B cell (primary cell): ENCODE measurements at regions not wholly inside any gene's neighbourhood (a gene's known extent, or its start where the extent isn't known, plus 50 kb on each side); places are given as distances from the start of the nearest gene placed in this dataset.

ENCODE experiments used
- ATAC-seq: fragments of 200-7000 bp; cut with Tn5 transposase; one replicate; pipeline ENCODE4 v1.10.0; 2021; ENCODE audit warnings: low read depth, mild to moderate bottlenecking, moderate number of reproducible peaks, moderate library complexity
- CTCF ChIA-PET: fragments of 350-600 bp; sonication (Branson Sonifier 250); formaldehyde crosslinking; loops from one replicate; lab custom pipeline; 2021; ENCODE audit warnings: antibody characterized with exemption, inconsistent platforms; lab: Charles Lee
- POLR2A ChIA-PET: fragments of 350-600 bp; sonication (Branson Sonifier 250); formaldehyde crosslinking; loops from one replicate; lab custom pipeline; 2021; ENCODE audit warnings: antibody characterized with exemption; lab: Charles Lee
- DNase-seq: peaks from one replicate; pipeline ENCODE4 v3.0.0; 2013
- H2AFZ ChIP-seq: 2 replicates; pipeline ENCODE4 v1.6.1; 2012; ENCODE audit warnings: mild to moderate bottlenecking, low read depth, low read length; ENCODE audit not compliant: insufficient read depth, poor library complexity, severe bottlenecking
- H3K27ac ChIP-seq, 2 donors: 1 replicate in 1 of 2; 2 replicates in 1 of 2; pipeline ENCODE4 v1.5.1; 2012 to 2013; ENCODE audit warnings: low read length in 2 of 2, mild to moderate bottlenecking in 2 of 2, moderate library complexity in 1 of 2
- H3K27me3 ChIP-seq, 4 experiments: fragments of 200-600 bp in 1 of 4; sonication (generic) in 1 of 4; replicated peaks in 1 of 4; 1 replicate in 2 of 4; 2 replicates in 2 of 4; pipeline versions ENCODE4 v1.6.1 to v1.7.0; 2013 to 2016; ENCODE audit warnings: low read length in 3 of 4, mild to moderate bottlenecking in 2 of 4, mixed read lengths in 1 of 4, moderate library complexity in 1 of 4; ENCODE audit not compliant: insufficient read depth in 4 of 4, control insufficient read depth in 3 of 4; ENCODE audit errors: control extremely low read depth in 1 of 4
- H3K36me3 ChIP-seq, 2 experiments: replicated peaks in 1 of 2; 1 replicate in 1 of 2; 2 replicates in 1 of 2; pipeline versions ENCODE4 v1.6.1 to v1.7.1; 2013; ENCODE audit warnings: low read length in 1 of 2; ENCODE audit not compliant: insufficient read depth in 2 of 2, control insufficient read depth in 1 of 2; ENCODE audit errors: control extremely low read depth in 1 of 2, extremely low read depth in 1 of 2
- H3K4me1 ChIP-seq, 2 donors: fragments of 200-600 bp in 1 of 2; sonication (generic) in 1 of 2; 1 replicate in 1 of 2; 2 replicates in 1 of 2; pipeline versions ENCODE4 v1.5.1 to v1.6.1; 2013 to 2017; ENCODE audit warnings: low read length in 2 of 2; ENCODE audit not compliant: control insufficient read depth in 2 of 2, insufficient read depth in 2 of 2
- H3K4me2 ChIP-seq: replicated peaks from 2 replicates; pipeline ENCODE3; 2012; ENCODE audit warnings: mild to moderate bottlenecking, low read depth, low read length; ENCODE audit not compliant: poor library complexity, severe bottlenecking
- H3K4me3 ChIP-seq, 5 experiments: fragments of 200-600 bp in 1 of 5; sonication (generic) in 1 of 5; 1 replicate in 3 of 5; 2 replicates in 2 of 5; pipeline versions ENCODE4 v1.5.1 to v1.7.0; 2011 to 2016; ENCODE audit warnings: low read length in 4 of 5, mild to moderate bottlenecking in 4 of 5, low read depth in 2 of 5, control low read depth in 1 of 5, moderate library complexity in 1 of 5; ENCODE audit not compliant: insufficient read depth in 1 of 5; ENCODE audit errors: control extremely low read depth in 1 of 5, extremely low read depth in 1 of 5
- H3K79me2 ChIP-seq: fragments of 200-600 bp; sonication (generic); one replicate; pipeline ENCODE4 v1.6.0; 2016; ENCODE audit warnings: low read length; ENCODE audit not compliant: control insufficient read depth, insufficient read depth
- H3K9ac ChIP-seq: fragments of 200-600 bp; sonication (generic); 2 replicates; pipeline ENCODE4 v1.6.1; 2017; ENCODE audit warnings: mild to moderate bottlenecking, low read length, moderate library complexity
- H3K9me3 ChIP-seq, 3 donors: one replicate each; pipeline versions ENCODE4 v1.6.1 to v1.7.1; 2013; ENCODE audit warnings: low read length in 2 of 3; ENCODE audit not compliant: control insufficient read depth in 2 of 3, insufficient read depth in 1 of 3; ENCODE audit errors: control extremely low read depth in 1 of 3
- H4K20me1 ChIP-seq: 2 replicates; pipeline ENCODE4 v1.6.0; 2012; ENCODE audit warnings: mild to moderate bottlenecking, low read length; ENCODE audit not compliant: insufficient read depth, control insufficient read depth, poor library complexity, severe bottlenecking
- H3K27ac Mint-ChIP-seq: one replicate; pipeline ENCODE4 v1.8.0; 2021; ENCODE audit warnings: mixed read lengths
- H3K27me3 Mint-ChIP-seq: one replicate; pipeline ENCODE4 v1.8.0; 2021; ENCODE audit warnings: mixed read lengths
- H3K4me1 Mint-ChIP-seq: one replicate; pipeline ENCODE4 v1.8.0; 2021; ENCODE audit warnings: mixed read lengths
- H3K4me3 Mint-ChIP-seq: one replicate; pipeline ENCODE4 v1.8.0; 2021; ENCODE audit warnings: mixed read lengths
- H3K9me3 Mint-ChIP-seq: one replicate; pipeline ENCODE4 v1.8.0; 2022; ENCODE audit warnings: mixed read lengths; ENCODE audit not compliant: insufficient read depth
- EZH2 ChIP-seq: IDR thresholded peaks from 2 replicates; pipeline ENCODE4 v1.6.1; 2012; ENCODE audit warnings: borderline replicate concordance, low read depth, mild to moderate bottlenecking, moderate library complexity, low read length; ENCODE audit not compliant: insufficient read depth, poor library complexity, severe bottlenecking
- WGBS: methylation state at CpG from one replicate; pipeline ENCODE4 v1.1.5; 2013; ENCODE audit warnings: missing lambda C conversion rate; ENCODE audit not compliant: insufficient coverage; 5-methylcytosine and 5-hydroxymethylcytosine counted together
- intact Hi-C: fragments of 100-400 bp; cut with micrococcal nuclease; formaldehyde crosslinking; loops from one replicate; pipeline ENCODE4 v1.10.0; 2022
- TF ChIP-seq, protein P1 (sequence below): fragments of 200-600 bp; IDR thresholded peaks from one replicate; pipeline ENCODE4 v1.8.0; 2022; ENCODE audit warnings: antibody characterized with exemption, mild to moderate bottlenecking

GRCh38 chr3:20589275-20589674, 403.3 kb upstream of the SGO1 start:
- CTCF ChIA-PET = no interaction called here
- no peak for ATAC-seq
- POLR2A ChIA-PET = no interaction called here

DNA sequence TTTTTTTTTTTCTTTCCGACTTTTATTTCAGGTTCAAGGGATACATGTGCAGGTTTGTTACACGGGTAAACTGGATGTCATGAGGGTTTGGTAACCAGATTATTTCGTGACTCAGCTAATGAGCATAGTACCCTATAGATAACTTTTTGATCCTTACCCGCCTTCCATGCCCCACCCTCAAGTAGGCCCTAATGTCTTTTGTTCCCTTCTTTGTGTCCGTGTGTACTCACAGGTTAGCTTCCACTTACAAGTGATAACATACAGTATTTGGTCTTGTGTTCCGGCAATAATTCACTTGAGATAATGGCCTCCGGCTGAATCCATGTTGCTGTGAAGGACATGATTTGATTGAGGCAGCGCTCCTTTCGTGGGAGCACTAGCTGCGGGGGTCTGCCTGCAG, 402.8 kb upstream of the SGO1 start:
- WGBS = 93% methylated on average over 5 of the region's 10 CpGs
- Histone ChIP-seq H3K27me3 (no peaks in the 10 kb centered on the region), H3K4me3 (no peak overlapping the region), H2AFZ (no peak overlapping the region), H3K27ac (no peak overlapping the region), H3K9ac (no peak overlapping the region), H3K4me1 (no peaks in the 10 kb centered on the region), H3K36me3 (no peaks in the 10 kb centered on the region), H3K79me2 (no peaks in the 10 kb centered on the region), H3K9me3 (peaks cover 0 to 7% (median 0%) of the 10 kb centered on the region in 3 donors), H3K4me2 (no peak overlapping the region), H4K20me1 (no peaks in the 10 kb centered on the region)
- no peaks in the 10 kb centered on the region for H3K4me1 Mint-ChIP-seq
- intact Hi-C loops = no loop called here
- POLR2A ChIA-PET = no interaction called here
- no peak overlapping the region for H3K27ac Mint-ChIP-seq
- ATAC-seq = no peak
- DNase-seq = no peak
- no peak for TF ChIP-seq EZH2
- TF ChIP-seq, protein P1, sequence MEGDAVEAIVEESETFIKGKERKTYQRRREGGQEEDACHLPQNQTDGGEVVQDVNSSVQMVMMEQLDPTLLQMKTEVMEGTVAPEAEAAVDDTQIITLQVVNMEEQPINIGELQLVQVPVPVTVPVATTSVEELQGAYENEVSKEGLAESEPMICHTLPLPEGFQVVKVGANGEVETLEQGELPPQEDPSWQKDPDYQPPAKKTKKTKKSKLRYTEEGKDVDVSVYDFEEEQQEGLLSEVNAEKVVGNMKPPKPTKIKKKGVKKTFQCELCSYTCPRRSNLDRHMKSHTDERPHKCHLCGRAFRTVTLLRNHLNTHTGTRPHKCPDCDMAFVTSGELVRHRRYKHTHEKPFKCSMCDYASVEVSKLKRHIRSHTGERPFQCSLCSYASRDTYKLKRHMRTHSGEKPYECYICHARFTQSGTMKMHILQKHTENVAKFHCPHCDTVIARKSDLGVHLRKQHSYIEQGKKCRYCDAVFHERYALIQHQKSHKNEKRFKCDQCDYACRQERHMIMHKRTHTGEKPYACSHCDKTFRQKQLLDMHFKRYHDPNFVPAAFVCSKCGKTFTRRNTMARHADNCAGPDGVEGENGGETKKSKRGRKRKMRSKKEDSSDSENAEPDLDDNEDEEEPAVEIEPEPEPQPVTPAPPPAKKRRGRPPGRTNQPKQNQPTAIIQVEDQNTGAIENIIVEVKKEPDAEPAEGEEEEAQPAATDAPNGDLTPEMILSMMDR = no peak
- no peaks in the 10 kb centered on the region for H3K27me3 Mint-ChIP-seq
- no peak overlapping the region for H3K4me3 Mint-ChIP-seq
- CTCF ChIA-PET = no interaction called here
- peaks cover 7% of the 10 kb centered on the region for H3K9me3 Mint-ChIP-seq

More at GRCh38 chr3:20589275-20589674, 403.3 kb upstream of the SGO1 start:
- WGBS = 100% methylated on average over 1 of the region's 5 CpGs
- intact Hi-C loops = no loop called here
- H3K9me3 ChIP-seq = peaks cover 0 to 7% (median 0%) of the 10 kb centered on the region in 3 donors
- no peak overlapping the region for H3K27ac ChIP-seq
- H3K36me3 ChIP-seq = no peaks in the 10 kb centered on the region
- H3K9me3 Mint-ChIP-seq = peaks cover 7% of the 10 kb centered on the region
- no peaks in the 10 kb centered on the region for H3K27me3 ChIP-seq
- H3K4me1 ChIP-seq = no peaks in the 10 kb centered on the region
- H3K4me3 ChIP-seq = no peak overlapping the region
- no peak overlapping the region for H3K27ac Mint-ChIP-seq
- no peak for TF ChIP-seq EZH2
- TF ChIP-seq, protein P1 = no peak
- no peak overlapping the region for H2AFZ ChIP-seq
- H4K20me1 ChIP-seq = no peaks in the 10 kb centered on the region
- no peaks in the 10 kb centered on the region for H3K4me1 Mint-ChIP-seq
- DNase-seq = no peak
- H3K4me2 ChIP-seq = no peak overlapping the region
- no peaks in the 10 kb centered on the region for H3K27me3 Mint-ChIP-seq
- no peaks in the 10 kb centered on the region for H3K79me2 ChIP-seq
- no peak overlapping the region for H3K9ac ChIP-seq
- no peak overlapping the region for H3K4me3 Mint-ChIP-seq
